ENCODE measurements at regions not wholly inside any gene's neighbourhood (a gene's known extent, or its start where the extent isn't known, plus 50 kb on each side); places are given as distances from the start of the nearest gene placed in this dataset.
A peak's percentile ranks its signal among the peaks of the same experiment; 100 is the strongest.

- ChIA-PET CTCF (no interaction called here), POLR2A (no interaction called here)
- ATAC-seq (ENCODE audit: low read depth) (no peak), DNase-seq (no peak)
- Histone ChIP-seq H3K27me3 (replicated peaks in 1 of 4; ENCODE audit: control extremely low read depth in 1 of 4, control insufficient read depth in 3 of 4, insufficient read depth in 4 of 4, low read length in 3 of 4) (peaks cover 0 to 22% (median 9%) of the 10 kb centered on the region in 4 experiments), H3K4me3 (ENCODE audit: control extremely low read depth in 1 of 5, extremely low read depth in 1 of 5, insufficient read depth in 1 of 5, low read depth in 2 of 5, low read length in 4 of 5) (no peak overlapping the region), H3K4me1 (ENCODE audit: control insufficient read depth in 2 of 2, insufficient read depth in 2 of 2, low read length in 2 of 2) (peaks cover 5 to 15% of the 10 kb centered on the region in 2 donors), H3K79me2 (ENCODE audit: control insufficient read depth, insufficient read depth, low read length) (no peaks in the 10 kb centered on the region), H3K4me2 (replicated peaks; ENCODE audit: low read depth, low read length, poor library complexity, severe bottlenecking) (no peak overlapping the region), H3K27ac (ENCODE audit: low read length in 2 of 2) (no peak overlapping the region), H3K36me3 (replicated peaks in 1 of 2; ENCODE audit: control extremely low read depth in 1 of 2, control insufficient read depth in 1 of 2, extremely low read depth in 1 of 2, insufficient read depth in 2 of 2, low read length in 1 of 2) (no peaks in the 10 kb centered on the region), H3K9ac (ENCODE audit: low read length) (no peak overlapping the region), H2AFZ (ENCODE audit: insufficient read depth, low read depth, low read length, poor library complexity, severe bottlenecking) (no peak overlapping the region), H4K20me1 (ENCODE audit: control insufficient read depth, insufficient read depth, low read length, poor library complexity, severe bottlenecking) (no peaks in the 10 kb centered on the region), H3K9me3 (ENCODE audit: control extremely low read depth in 1 of 3, control insufficient read depth in 2 of 3, insufficient read depth in 1 of 3, low read length in 2 of 3) (peaks cover 1 to 9% (median 8%) of the 10 kb centered on the region in 3 donors)
- Mint-ChIP-seq H3K27me3 (peaks cover 29% of the 10 kb centered on the region), H3K9me3 (ENCODE audit: insufficient read depth) (no peaks in the 10 kb centered on the region), H3K27ac (no peak overlapping the region), H3K4me1 (peaks cover 26% of the 10 kb centered on the region), H3K4me3 (no peak overlapping the region)
- WGBS (ENCODE audit: insufficient coverage) = 0% methylated on average over 1 of the region's 5 CpGs
- intact Hi-C loops (cut with micrococcal nuclease) = loop anchor here (10.0 kb wide), 1 partner anchor 68 kb away; no protein-coding TSS in a partner anchor
- no peak for TF ChIP-seq EZH2 (IDR thresholded peaks at IDR 0.05; ENCODE audit: borderline replicate concordance, insufficient read depth, low read depth, low read length, poor library complexity, severe bottlenecking)
- TF ChIP-seq CTCF (IDR thresholded peaks at IDR 0.05) = no peak
Measured at GRCh38 chrX:9163214-9163709, 129.3 kb upstream of the FAM9B start.

GRCh38 chrX:9164086-9164485 is 130.2 kb upstream of the FAM9B start:
- WGBS (ENCODE audit: insufficient coverage) = no CpG with 5 or more reads among the region's 7 CpGs
- Mint-ChIP-seq H3K4me1 (peaks cover 26% of the 10 kb centered on the region), H3K27me3 (peaks cover 24% of the 10 kb centered on the region), H3K9me3 (ENCODE audit: insufficient read depth) (no peaks in the 10 kb centered on the region), H3K27ac (peak overlapping the region; percentile 77), H3K4me3 (peak overlapping the region; percentile 49)
- ATAC-seq (ENCODE audit: low read depth) (peak; percentile 29), DNase-seq (no peak)
- H3K9ac ChIP-seq (ENCODE audit: low read length) = no peak overlapping the region
- H3K36me3 ChIP-seq (replicated peaks in 1 of 2; ENCODE audit: control extremely low read depth in 1 of 2, control insufficient read depth in 1 of 2, extremely low read depth in 1 of 2, insufficient read depth in 2 of 2, low read length in 1 of 2) = no peaks in the 10 kb centered on the region
- ChIA-PET CTCF (no interaction called here), POLR2A (no interaction called here)
- no peak overlapping the region for H3K27ac ChIP-seq (ENCODE audit: low read length in 2 of 2)
- H3K9me3 ChIP-seq (ENCODE audit: control extremely low read depth in 1 of 3, control insufficient read depth in 2 of 3, insufficient read depth in 1 of 3, low read length in 2 of 3) = peaks cover 1 to 9% (median 8%) of the 10 kb centered on the region in 3 donors
- no peak overlapping the region for H3K4me2 ChIP-seq (replicated peaks; ENCODE audit: low read depth, low read length, poor library complexity, severe bottlenecking)
- peaks cover 0 to 20% (median 9%) of the 10 kb centered on the region in 4 experiments for H3K27me3 ChIP-seq (replicated peaks in 1 of 4; ENCODE audit: control extremely low read depth in 1 of 4, control insufficient read depth in 3 of 4, insufficient read depth in 4 of 4, low read length in 3 of 4)
- H3K4me1 ChIP-seq (ENCODE audit: control insufficient read depth in 2 of 2, insufficient read depth in 2 of 2, low read length in 2 of 2) = peaks cover 5 to 15% of the 10 kb centered on the region in 2 donors
- no peaks in the 10 kb centered on the region for H3K79me2 ChIP-seq (ENCODE audit: control insufficient read depth, insufficient read depth, low read length)
- intact Hi-C loops (cut with micrococcal nuclease) = loop anchor here (10.0 kb wide), 1 partner anchor 69 kb away; no protein-coding TSS in a partner anchor
- TF ChIP-seq EZH2 (IDR thresholded peaks at IDR 0.05; ENCODE audit: borderline replicate concordance, insufficient read depth, low read depth, low read length, poor library complexity, severe bottlenecking) = no peak
- no peak for TF ChIP-seq CTCF (IDR thresholded peaks at IDR 0.05)
- no peak overlapping the region for H3K4me3 ChIP-seq (ENCODE audit: control extremely low read depth in 1 of 5, extremely low read depth in 1 of 5, insufficient read depth in 1 of 5, low read depth in 2 of 5, low read length in 4 of 5)
- H2AFZ ChIP-seq (ENCODE audit: insufficient read depth, low read depth, low read length, poor library complexity, severe bottlenecking) = no peak overlapping the region
- H4K20me1 ChIP-seq (ENCODE audit: control insufficient read depth, insufficient read depth, low read length, poor library complexity, severe bottlenecking) = no peaks in the 10 kb centered on the region

All from B cell (primary cell).